ENCODE measurements at regions not wholly inside any gene's neighbourhood (a gene's known extent, or its start where the extent isn't known, plus 50 kb on each side); places are given as distances from the start of the nearest gene placed in this dataset.
"Not testable (repeated sequence)": the region's sequence is repeated elsewhere in the genome, so short reads cannot be mapped to it uniquely, and the experiment has no call there.

DNA sequence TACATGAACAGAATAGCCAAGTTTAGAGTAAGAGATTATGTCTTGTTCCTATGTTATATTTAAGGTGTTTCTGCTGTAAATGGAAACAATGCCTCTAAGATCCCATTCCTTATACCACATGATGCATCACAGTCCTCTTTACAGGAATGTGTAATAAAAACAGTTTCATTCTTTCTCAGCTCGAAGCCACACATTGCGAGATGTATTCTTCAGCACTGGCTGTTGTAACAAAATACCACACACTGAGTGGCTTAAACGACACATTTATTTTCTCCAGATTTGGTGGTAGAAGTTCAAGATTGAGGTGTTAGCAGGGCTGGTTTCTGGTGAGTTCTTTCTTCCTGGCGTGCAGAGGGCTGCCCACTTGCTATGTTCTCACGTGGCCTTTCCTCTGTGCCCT, 246.2 kb downstream of the SOCS6 start:
- DNase-seq: no peak

DNA sequence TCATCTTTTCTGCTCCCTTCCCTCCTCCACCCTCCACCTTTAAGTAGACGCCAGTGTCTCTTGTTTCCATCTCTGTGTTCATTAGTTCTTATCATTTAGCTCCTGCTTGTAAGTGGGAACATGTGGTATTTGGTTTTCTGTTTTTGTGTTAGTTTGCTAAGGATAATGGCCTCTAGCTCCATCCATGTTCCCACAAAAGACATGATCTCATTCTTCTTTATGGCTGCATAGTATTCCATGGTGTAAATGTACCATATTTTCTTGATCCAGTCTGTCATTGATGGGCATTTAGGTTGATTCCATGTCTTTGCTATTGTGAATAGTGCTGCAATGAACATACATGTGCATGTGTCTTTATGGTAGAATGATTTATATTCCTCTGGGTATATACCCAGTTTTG, 236.5 kb downstream of the SOCS6 start:
- not testable (repeated sequence) for DNase-seq

DNA sequence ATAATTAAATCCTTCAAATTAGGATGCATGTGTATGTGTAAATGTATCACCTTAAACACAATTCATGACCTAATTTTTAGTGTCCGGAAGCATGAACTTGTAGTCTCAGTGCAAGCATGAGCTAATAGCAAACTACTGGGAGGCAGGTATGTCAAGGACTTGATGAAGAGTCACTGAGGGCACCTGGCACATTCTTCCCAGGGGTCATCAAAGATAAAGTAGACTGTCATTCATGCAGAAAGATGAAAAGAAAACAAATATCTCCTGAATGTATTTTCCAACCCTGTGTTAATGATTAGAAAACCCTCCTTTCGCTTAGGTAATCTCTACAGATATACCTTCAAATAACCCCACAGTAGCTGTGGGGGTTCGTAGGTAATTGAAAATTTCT, 234.9 kb downstream of the SOCS6 start:
- no peak for DNase-seq

DNA sequence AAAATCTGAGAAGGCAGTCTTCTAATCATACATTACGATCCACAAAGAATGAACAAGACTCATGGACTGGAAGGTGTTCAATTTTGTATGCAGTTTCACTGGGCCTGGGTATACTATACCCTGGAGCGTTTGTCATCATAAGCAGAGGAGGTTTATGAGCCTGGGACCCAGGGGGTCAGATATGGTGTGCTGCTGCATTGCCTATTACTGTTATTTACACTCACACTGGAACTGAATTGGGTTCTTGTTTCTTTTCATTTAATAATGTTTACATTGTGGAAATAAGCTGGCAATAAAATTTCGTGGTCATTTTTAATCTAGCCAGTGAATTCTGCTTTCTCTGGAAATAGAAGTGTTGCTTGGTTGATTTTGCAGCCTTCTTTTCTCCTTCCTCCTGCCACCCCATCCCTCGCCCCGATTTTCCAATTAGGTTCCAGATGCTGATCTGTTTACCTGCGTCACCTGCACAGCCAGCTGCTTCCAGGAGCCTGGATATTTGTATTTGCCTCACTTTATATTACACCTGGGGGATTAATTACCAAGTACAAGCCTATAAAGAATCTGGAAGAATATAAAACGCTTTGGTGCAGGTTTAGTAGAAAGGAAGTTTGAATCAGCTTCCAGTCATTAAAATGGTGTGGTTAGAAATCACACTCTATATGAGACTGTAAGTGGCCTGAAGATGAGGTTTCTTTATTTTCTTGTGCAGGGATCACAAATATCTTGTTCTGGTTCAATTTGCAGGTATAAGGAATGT, 234.4 kb downstream of the SOCS6 start:
- DNase-seq: no peak

DNA sequence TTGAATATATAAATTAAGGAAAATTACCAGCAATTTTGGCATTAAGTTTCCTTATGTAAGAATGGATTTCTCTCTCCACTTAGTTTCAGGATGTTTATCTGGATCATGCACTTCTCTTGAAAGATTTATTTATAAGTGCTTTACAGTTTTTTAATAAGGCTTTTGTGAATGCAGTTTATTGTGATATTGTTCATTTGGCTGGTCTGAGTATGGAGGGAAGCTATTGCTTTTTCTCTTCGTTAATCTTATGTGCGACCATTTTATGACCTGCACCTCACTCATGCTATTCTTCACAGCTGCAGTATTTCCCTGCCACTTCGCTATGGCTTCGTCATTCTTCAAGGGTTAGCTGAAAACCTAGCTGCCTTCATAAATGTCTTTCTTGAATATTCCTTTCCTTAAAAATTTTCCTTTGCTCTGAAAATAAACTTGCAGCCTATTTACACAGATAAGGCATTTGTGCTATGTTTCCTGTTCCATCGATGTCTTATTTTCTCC, 233.4 kb downstream of the SOCS6 start:
- DNase-seq: no peak

DNA sequence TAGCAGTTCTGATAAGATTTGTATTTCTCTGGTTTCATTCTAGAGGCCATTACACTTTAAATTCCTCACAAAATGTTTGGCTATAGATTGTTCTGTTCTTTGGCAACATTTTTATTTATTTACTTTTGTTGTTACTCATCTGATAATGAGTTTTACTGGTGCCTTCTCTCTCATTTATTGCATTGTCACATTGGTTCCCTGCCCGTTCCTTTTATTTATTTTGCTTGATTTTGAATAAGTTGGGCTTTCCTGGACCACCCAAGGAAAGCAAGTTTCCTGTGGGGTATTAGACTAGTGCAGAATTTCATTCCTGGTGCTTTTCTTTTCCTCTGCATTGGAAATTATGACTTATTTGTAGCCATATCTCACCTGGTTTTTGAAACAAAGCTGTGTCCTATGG, 232.0 kb downstream of the SOCS6 start:
- DNase-seq: no peak

DNA sequence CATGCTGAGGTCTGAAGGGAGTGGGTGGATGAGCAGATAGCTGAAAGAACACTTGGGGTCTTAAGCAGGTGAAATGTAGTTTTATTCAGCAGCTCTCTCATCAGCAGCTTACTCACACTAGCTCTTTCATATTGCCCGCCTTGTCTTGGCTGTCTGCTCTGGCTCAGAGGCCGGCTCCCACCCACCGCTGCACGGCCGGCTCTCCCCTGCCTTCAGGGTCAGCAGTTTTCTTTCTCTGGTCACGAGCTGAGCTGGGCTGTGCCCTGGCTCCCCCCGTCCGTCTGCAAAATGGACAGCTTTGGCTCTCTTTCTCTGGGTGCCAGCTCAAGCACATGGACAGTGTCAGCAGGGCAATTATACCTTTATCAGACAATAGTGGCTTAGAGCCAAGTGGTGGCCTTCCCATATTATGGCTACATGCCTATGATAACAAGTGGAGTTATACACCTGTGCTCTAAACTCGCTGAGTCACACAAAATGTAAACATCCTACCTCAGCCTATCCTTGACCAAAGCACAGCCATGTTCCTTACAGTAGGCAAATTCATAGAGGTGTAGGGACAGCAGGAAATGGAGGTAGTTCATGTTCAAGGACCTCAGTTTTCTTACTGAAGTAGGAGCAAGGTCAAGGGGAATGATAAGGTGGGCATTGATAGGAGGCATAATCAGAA, 224.8 kb downstream of the SOCS6 start:
- no peak for DNase-seq

DNA sequence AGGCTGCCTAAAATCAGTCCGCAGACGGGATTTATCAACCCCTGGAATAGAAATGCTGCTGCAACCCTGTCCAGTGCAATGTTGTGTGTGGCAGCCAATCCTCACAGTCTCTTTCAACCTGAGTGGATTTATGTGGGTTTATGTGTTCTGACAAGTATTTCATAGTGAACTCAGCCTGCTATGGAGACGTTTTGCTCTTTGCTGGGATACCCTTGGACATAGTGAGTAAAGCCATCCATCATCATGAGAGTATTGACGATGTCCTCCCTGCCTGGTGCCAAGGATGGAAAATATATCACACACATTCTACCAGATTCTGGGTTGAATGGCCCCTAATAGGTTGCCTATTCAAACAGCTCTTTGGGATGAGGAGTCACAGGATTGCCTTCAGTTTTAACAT, 219.1 kb downstream of the SOCS6 start:
- no peak for DNase-seq

DNA sequence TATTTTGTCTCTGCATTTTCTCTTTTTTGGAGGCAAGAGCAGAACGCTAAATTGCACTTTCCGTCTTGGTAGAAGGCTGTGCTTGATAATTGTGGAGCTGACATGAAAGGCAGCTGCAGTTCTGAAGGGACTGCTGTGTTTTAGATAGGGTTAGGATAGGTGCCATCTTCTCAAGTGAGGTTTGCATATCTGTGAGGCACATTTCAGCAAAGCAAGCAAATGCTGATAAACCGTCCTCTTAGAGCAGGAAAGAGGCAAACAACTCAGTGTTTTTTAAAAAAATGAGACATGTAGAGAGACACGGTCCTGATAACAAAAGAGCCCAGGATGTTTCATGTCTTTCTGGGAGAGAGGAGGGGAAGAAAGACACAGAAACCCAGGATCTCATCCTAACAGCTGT, 217.7 kb downstream of the SOCS6 start:
- DNase-seq: no peak

DNA sequence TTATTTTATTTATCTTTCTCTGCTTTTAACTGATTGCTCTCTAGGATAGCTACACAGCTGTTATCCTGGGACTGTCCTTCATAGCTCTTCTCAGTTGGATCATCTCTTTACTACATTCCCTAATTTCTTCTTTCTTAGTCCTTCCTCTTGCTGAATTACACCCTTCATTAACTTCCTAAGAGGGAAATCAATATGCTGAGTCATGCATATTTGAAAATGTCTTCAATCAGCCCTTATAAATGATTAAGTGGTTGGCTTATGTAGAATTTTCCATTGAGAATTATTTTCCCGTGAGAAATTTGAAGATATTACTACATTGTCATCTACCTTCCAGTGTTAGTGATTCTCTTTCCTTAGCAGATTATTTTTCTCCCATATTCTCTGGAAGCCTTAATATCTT, 214.2 kb downstream of the SOCS6 start:
- no peak for DNase-seq

DNA sequence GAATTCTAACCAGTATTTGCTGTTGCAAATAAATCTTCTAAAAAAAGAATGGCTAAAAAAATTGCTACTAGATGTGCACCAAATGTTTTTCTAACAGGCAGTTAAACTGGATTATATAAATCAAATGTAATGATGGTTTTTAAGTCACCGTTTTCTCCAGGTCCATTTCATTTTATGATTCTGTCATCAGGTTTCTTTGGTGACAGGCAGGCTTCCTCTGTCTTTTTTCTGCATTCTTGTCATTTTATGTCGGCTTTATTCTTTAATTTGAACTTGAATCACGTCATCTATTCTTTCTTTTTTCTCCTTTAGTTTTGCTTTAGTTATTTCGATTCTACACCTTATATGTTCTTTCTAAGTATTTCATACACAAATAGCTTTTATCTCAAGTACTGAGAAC, 212.5 kb downstream of the SOCS6 start:
- DNase-seq: no peak

DNA sequence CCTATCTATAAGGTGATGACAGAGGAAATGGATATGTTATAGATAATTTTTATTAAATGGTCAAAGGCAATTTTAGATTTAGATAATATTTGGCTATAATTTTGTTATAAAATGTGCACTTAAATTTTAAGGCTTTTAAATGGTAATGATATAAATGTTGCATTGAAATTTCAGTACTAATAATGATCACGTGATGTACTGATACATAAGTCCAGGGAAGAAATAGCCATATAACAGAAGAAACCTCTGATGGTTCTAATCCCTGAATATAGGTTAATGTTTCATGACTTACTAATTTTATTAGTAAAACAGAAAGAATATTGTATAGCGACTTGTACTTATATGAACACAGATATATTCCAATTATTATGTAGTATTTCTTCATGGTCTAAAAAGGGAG, 211.9 kb downstream of the SOCS6 start:
- no peak for DNase-seq

DNA sequence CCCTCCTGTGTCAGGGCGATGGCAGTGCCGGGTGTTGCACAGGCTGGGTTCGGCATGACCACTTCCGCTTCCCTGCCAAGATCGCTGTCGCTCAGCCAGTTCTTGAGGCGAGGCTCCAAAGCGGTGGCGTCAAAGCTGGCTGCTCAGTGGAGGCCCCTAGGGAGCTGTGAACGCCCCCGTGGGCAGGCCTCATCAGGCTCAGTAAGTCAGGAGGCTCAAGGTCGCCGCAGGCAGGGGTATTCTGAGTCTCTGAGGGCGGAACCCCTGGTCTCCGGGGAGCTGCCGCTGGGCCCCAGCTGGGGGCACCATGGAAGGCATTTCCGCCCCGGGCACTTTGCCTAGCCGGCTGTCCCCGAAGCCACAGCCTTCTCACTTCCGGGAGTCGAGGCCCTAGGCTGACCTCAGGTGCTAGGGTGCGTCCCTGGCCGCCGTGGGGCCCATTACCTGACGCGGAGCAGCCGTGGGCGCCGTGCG, 210.4 kb downstream of the SOCS6 start:
- no peak for DNase-seq

DNA sequence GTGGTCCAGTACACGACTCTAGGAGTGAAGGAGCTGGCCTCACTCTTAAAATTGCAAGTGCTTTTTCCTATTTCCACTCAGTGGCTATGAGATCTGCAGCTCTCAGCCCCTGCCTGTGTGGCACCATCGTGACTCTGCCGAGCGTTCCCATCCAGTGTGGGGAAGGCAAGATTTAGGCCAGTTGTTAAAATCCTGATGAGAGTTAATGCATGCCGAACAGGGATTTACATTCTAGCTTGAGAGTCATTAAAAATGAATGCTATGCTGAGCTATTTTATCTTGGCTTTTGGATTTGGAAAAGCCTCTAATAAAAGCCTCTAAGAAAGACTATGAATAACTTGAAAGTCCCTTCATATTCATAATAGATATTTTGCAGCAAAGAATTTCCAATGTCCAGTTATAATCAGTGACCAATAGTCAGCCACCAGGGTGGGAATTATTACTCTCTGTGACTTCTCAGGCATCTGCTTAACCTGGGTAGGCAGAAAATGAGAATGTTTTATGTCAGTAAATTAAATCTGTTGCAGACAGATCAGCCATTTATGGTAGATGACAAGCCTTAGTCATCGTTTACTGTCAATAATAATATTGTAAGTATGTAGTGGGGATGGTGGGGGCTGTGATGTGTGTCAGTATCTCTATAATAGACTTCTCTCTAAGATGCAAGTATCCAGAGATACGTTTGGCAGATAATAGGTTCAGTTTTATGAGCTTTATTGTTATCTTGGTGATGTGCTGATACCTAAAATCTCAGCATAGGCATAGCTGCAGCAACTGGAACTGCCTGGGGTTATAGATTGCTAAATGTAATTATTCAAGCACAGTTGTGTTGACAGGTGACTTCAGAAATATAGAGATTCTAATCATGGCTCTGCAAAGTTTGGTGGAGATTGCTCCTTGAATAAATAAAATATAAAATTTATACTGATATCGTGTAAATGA, 207.8 kb downstream of the SOCS6 start:
- DNase-seq: no peak

DNA sequence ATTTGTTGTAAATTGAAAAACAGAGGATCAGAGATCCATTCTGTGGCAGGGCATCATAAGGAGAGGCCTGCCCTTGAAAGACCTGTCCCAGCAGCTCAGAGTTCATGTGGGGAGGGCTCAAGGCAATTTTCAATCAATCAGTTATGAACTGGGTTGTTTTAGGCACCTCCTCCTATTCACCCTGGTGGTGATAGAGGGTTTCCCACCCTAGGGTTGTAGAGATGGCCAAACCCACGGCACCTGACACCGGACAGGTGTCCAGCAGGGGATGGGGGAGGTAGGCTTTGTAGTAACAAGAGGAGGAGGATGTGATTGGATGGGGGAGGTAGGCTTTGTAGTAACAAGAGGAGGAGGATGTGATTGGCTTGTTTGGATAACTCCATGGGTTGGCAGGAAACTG, 205.7 kb downstream of the SOCS6 start:
- DNase-seq: no peak

DNA sequence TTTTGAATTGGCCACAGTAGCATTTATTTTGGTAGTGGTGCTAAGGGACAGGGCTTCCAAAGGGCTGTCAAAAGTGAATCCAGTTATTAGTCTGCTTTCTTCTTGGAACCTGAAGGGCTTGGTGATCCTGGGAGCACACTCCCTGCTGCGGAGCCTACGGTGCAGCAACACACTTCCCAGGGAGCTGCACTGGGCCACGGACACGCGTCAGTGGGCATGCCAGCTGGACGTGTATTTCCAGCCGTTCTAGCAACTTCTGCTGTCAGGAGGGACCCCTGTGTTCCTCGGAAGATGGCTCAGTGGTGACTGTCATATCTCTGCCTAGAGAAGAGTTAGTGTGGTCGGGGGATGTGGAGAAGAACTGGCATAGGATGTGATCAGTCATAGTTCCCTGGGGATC, 204.6 kb downstream of the SOCS6 start:
- DNase-seq: no peak

DNA sequence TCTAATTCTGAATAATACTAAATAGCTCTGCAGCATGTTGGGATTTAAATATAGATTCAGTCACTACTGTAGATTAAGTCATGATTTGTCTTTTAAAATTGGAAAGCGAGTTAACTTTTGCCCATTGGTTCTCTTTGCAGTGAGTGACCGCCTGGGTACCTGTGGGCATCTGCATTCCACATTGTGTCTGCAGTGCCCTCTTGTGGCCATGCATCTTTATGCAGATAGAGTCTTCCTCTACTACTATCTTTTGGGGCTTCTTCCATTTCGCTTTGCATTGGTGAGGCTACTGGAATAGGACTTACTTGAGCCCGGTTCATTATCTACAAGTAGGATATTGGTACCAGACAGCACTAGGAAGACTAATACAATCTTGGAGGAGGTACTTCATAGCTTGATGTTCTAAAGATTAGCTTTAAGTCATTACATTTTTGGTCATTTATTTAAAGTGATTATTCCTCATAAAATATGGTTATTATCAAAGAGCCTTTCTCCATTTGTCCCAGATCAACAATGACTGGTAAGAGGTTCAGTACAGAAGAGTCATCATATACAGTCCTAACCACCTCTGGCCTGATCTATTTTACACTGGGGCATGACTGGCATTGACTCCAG, 203.0 kb downstream of the SOCS6 start:
- DNase-seq: peak; percentile 48

DNA sequence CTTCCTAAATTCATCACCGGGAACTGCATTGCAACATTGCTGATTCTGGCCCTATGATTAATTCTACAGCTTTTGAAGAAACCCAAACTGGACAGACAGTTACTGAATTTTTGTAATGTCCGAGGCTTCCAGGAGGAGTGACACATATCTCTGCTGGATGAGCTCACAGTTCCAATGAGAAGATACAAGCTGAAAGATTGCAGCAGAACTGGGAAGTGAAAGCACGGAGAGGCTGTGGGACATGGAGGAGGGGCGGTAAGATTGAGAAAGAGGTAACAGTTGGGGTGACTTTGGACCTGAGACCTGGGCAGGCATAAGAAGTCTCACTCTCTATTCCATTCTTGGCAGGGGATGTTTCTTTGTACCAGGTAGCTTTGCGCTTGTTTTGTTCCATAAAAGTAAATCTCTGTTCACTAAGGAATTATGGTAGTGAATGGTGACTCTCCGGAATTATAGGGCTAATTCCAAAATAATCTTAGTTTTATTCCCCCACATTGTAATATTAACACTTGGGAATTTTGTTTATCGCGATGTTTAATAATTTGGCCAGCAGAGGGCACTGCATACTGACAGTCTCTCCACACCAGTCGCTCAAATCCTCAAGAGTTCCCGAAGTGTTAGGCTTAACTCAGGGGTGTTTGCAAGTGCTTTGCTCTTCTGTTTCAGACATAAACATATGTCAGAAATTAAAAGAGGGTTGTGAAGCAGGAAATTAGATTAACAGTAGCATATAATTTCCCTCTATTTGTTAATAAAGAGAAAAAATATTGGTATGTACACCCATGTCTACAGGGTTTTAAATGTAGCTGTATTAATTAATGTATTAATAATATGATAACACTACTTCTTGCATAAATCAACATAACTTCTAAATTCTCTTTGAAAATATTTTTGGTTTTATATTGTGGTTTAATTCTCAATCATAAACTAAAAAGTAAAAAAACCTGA, 201.4 kb downstream of the SOCS6 start:
- peak; percentile 4 for DNase-seq

DNA sequence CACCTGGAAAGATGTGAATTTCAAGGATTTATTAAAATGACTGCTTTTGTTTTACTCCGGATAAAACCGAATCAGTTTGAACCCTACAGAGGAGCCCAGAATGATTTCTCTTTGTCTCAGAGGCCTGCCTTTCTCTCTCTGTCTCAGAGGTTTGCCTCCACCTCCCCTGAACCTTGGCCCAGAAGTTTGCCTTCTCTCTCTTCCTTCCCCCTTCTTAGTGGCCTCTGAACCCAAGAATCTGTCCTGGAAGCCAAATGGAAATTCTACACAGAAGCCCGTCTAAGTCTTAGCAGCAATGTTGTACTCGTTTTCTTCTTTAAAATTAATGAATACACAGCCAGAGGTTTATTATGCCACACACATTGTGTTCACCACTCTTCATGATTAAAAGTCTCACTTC, 200.7 kb downstream of the SOCS6 start:
- no peak for DNase-seq

DNA sequence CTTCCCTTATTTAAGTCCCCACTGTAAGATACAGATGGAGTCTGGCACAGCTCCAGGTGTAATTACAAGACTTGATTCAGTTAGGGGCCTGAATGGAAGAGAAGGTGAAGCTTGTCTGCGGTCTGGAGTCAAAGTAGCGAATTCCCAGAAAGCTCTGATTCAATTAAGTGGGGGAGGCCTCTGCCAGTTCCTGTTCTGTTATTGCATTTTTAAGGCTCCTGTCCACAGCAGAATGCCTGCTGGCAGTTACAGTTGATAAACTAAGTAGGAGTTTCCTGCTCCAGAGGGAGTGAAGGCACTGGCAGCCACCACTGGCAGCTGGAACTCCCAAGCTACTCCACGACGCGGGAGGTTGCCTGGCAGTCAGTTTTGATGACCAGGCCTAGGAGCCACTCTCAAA, 181.1 kb downstream of the SOCS6 start:
- DNase-seq: no peak

DNA sequence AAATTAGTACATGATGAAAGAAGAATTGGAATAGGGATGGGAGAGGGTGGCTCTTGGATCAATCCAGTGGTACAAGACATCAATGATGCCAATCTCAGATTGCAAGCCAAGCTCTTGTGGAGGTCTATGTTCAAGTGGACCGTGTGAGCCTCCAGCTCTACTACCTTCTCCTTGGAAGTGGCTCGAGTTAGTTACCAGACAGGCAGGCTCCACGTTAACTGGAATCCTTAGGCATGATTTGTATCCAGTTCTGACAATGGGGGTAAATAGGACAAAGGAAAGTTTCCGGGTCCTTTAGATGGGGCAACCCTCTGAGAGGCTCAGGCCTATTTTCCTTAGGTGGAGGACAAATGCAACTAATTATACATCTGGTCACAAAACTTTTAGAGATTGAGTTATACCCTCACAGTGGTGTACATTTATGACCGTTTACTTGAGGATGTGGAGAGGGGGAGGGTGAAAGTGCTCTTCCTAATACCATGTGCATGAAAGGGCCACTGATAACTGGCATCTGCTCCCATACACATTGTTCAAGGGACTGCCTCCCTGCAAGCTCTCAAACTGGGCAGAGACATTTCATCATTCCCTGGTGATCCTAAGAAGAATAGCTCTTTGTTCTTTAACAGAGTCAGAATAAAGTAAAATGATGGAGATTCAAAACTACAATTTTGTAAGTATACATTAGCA, 180.2 kb downstream of the SOCS6 start:
- DNase-seq: no peak

Data from stimulated activated CD4-positive, alpha-beta T cell treated with anti-CD3 and anti-CD28 coated beads, Interleukin-4, amount 100 ng/mL, for 1 hour (primary cell).